GM21717 (cell line): ENCODE measurements at regions not wholly inside any gene's neighbourhood (a gene's known extent, or its start where the extent isn't known, plus 50 kb on each side); places are given as distances from the start of the nearest gene placed in this dataset.

Source experiments
- ATAC-seq: cut with Tn5 transposase; IDR thresholded peaks from one replicate; pipeline ENCODE4 v1.9.1; 2021; ENCODE audit warnings: mild to moderate bottlenecking, moderate library complexity; ENCODE audit not compliant: unreplicated experiment

GRCh38 chr5:104764197-104764596 is 1201.6 kb upstream of the NUDT12 start:
- ATAC-seq: no peak

GRCh38 chr5:104763216-104763615 is 1200.6 kb upstream of the NUDT12 start:
- no peak for ATAC-seq

GRCh38 chr5:104757915-104758314 is 1195.3 kb upstream of the NUDT12 start:
- no peak for ATAC-seq

GRCh38 chr5:104755806-104756205 is 1193.2 kb upstream of the NUDT12 start:
- no peak for ATAC-seq

GRCh38 chr5:104754311-104754995 is 1191.9 kb upstream of the NUDT12 start:
- no peak for ATAC-seq

- ATAC-seq: no peak
Measured at GRCh38 chr5:104751969-104752368, 1189.4 kb upstream of the NUDT12 start.

GRCh38 chr5:104739905-104740304 is 1177.3 kb upstream of the NUDT12 start:
- ATAC-seq: no peak

- no peak for ATAC-seq
Measured at GRCh38 chr5:104739503-104739902, 1176.9 kb upstream of the NUDT12 start.

- no peak for ATAC-seq
Measured at GRCh38 chr5:104736073-104736472, 1173.5 kb upstream of the NUDT12 start.

GRCh38 chr5:104734046-104734445 is 1171.5 kb upstream of the NUDT12 start:
- no peak for ATAC-seq

GRCh38 chr5:104733063-104733669 is 1170.6 kb upstream of the NUDT12 start:
- no peak for ATAC-seq

- no peak for ATAC-seq
Measured at GRCh38 chr5:104731331-104731730, 1168.7 kb upstream of the NUDT12 start.

GRCh38 chr5:104708027-104708426 is 1145.4 kb upstream of the NUDT12 start:
- ATAC-seq: no peak

GRCh38 chr5:104706600-104706999 is 1144.0 kb upstream of the NUDT12 start:
- no peak for ATAC-seq

- no peak for ATAC-seq
Measured at GRCh38 chr5:104702212-104702611, 1139.6 kb upstream of the NUDT12 start.

GRCh38 chr5:104699438-104699837 is 1136.8 kb upstream of the NUDT12 start:
- no peak for ATAC-seq

GRCh38 chr5:104661256-104661655 is 1098.7 kb upstream of the NUDT12 start:
- ATAC-seq: no peak

- no peak for ATAC-seq
Measured at GRCh38 chr5:104659497-104659896, 1096.9 kb upstream of the NUDT12 start.

- ATAC-seq: no peak
Measured at GRCh38 chr5:104652271-104652861, 1089.8 kb upstream of the NUDT12 start.

- no peak for ATAC-seq
Measured at GRCh38 chr5:104650313-104651055, 1087.9 kb upstream of the NUDT12 start.

GRCh38 chr5:104646416-104646815 is 1083.8 kb upstream of the NUDT12 start:
- no peak for ATAC-seq

GRCh38 chr5:104643320-104643719 is 1080.7 kb upstream of the NUDT12 start:
- no peak for ATAC-seq
